ENCODE measurements at regions not wholly inside any gene's neighbourhood (a gene's known extent, or its start where the extent isn't known, plus 50 kb on each side); places are given as distances from the start of the nearest gene placed in this dataset.

GRCh38 chr2:183950673-183951072, 647.7 kb upstream of the ZNF804A start:
- TF ChIP-seq ETS2 (tag; IDR thresholded peaks at IDR 0.05; ENCODE audit: borderline replicate concordance, poor library complexity, severe bottlenecking) = no peak
- TF ChIP-seq FOXA3 (CRISPR knock-in tag; conservative IDR thresholded peaks at IDR 0.05 in 1 of 2, IDR thresholded peaks at IDR 0.05 in 1 of 2) = no peak
- TF ChIP-seq MNT (conservative IDR thresholded peaks at IDR 0.05) = no peak
- no peak for TF ChIP-seq POLR2AphosphoS5 (IDR thresholded peaks at IDR 0.05; ENCODE audit: control insufficient read depth, insufficient read depth, low read depth, low read length)
- no peak for TF ChIP-seq ZNF561 (CRISPR knock-in tag; conservative IDR thresholded peaks at IDR 0.05)
- TF ChIP-seq EZH2 (IDR thresholded peaks at IDR 0.05; ENCODE audit: borderline replicate concordance, low read depth, low read length) = no peak
- TF ChIP-seq TCF3 (CRISPR knock-in tag; IDR thresholded peaks at IDR 0.05) = no peak
- no peak for TF ChIP-seq ZKSCAN8 (CRISPR knock-in tag; IDR thresholded peaks at IDR 0.05)
- no peak for TF ChIP-seq ZNF324 (CRISPR knock-in tag; IDR thresholded peaks at IDR 0.05)
- no peak for TF ChIP-seq POLR2AphosphoS2 (IDR thresholded peaks at IDR 0.05; ENCODE audit: low read length)
